ENCODE measurements at regions not wholly inside any gene's neighbourhood (a gene's known extent, or its start where the extent isn't known, plus 50 kb on each side); places are given as distances from the start of the nearest gene placed in this dataset.
"Not testable (repeated sequence)": the region's sequence is repeated elsewhere in the genome, so short reads cannot be mapped to it uniquely, and the experiment has no call there.

- Histone ChIP-seq H3K27me3 (ENCODE audit: control insufficient read depth in 5 of 5, insufficient read depth in 4 of 5, low read length in 5 of 5) (no peaks in the 10 kb centered on the region), H3K4me1 (ENCODE audit: control insufficient read depth in 5 of 5, insufficient read depth in 5 of 5, low read length in 5 of 5) (no peaks in the 10 kb centered on the region)
These were observed 707.9 kb upstream of the PITX2 start for GRCh38 chr4:111330786-111331185.

GRCh38 chr4:111334361-111334760 is 711.5 kb upstream of the PITX2 start:
- no peaks in the 10 kb centered on the region for H3K4me1 ChIP-seq (ENCODE audit: control insufficient read depth in 5 of 5, insufficient read depth in 5 of 5, low read length in 5 of 5)
- H3K9ac ChIP-seq (ENCODE audit: low read length in 5 of 5): no peak overlapping the region
- no peak overlapping the region for H3K4me3 ChIP-seq (ENCODE audit: low read depth in 1 of 5, low read length in 5 of 5)
- no peaks in the 10 kb centered on the region for H3K36me3 ChIP-seq (ENCODE audit: control insufficient read depth in 5 of 5, insufficient read depth in 5 of 5, low read length in 5 of 5)
- no peak overlapping the region for H3K27ac ChIP-seq (ENCODE audit: low read depth, low read length)
- no peaks in the 10 kb centered on the region for H3K27me3 ChIP-seq (ENCODE audit: control insufficient read depth in 5 of 5, insufficient read depth in 4 of 5, low read length in 5 of 5)
- H3K9me3 ChIP-seq (ENCODE audit: control insufficient read depth in 5 of 5, low read length in 5 of 5): no peaks in the 10 kb centered on the region

More at GRCh38 chr4:111330786-111331185, 707.9 kb upstream of the PITX2 start:
- Histone ChIP-seq H3K9ac (ENCODE audit: low read length in 5 of 5) (no peak overlapping the region), H3K9me3 (ENCODE audit: control insufficient read depth in 5 of 5, low read length in 5 of 5) (no peaks in the 10 kb centered on the region), H3K36me3 (ENCODE audit: control insufficient read depth in 5 of 5, insufficient read depth in 5 of 5, low read length in 5 of 5) (no peaks in the 10 kb centered on the region), H3K4me3 (ENCODE audit: low read depth in 1 of 5, low read length in 5 of 5) (no peak overlapping the region), H3K27ac (ENCODE audit: low read depth, low read length) (no peak overlapping the region)

- not testable (repeated sequence) for H3K36me3 ChIP-seq (ENCODE audit: control insufficient read depth in 5 of 5, insufficient read depth in 5 of 5, low read length in 5 of 5); H3K4me1 ChIP-seq (ENCODE audit: control insufficient read depth in 5 of 5, insufficient read depth in 5 of 5, low read length in 5 of 5); H3K27me3 ChIP-seq (ENCODE audit: control insufficient read depth in 5 of 5, insufficient read depth in 4 of 5, low read length in 5 of 5); H3K9ac ChIP-seq (ENCODE audit: low read length in 5 of 5); H3K4me3 ChIP-seq (ENCODE audit: low read depth in 1 of 5, low read length in 5 of 5); H3K27ac ChIP-seq (ENCODE audit: low read depth, low read length); H3K9me3 ChIP-seq (ENCODE audit: control insufficient read depth in 5 of 5, low read length in 5 of 5)
These were observed 714.5 kb upstream of the PITX2 start for GRCh38 chr4:111337186-111337876.

GRCh38 chr4:111359602-111360001 is 736.7 kb upstream of the PITX2 start:
- Histone ChIP-seq H3K27ac (ENCODE audit: low read depth, low read length) (no peak overlapping the region), H3K4me1 (ENCODE audit: control insufficient read depth in 5 of 5, insufficient read depth in 5 of 5, low read length in 5 of 5) (peaks cover 0 to 6% (median 0%) of the 10 kb centered on the region in 5 donors), H3K9ac (ENCODE audit: low read length in 5 of 5) (no peak overlapping the region), H3K9me3 (ENCODE audit: control insufficient read depth in 5 of 5, low read length in 5 of 5) (peaks cover 0 to 4% (median 0%) of the 10 kb centered on the region in 5 donors), H3K36me3 (ENCODE audit: control insufficient read depth in 5 of 5, insufficient read depth in 5 of 5, low read length in 5 of 5) (no peaks in the 10 kb centered on the region), H3K27me3 (ENCODE audit: control insufficient read depth in 5 of 5, insufficient read depth in 4 of 5, low read length in 5 of 5) (no peaks in the 10 kb centered on the region), H3K4me3 (ENCODE audit: low read depth in 1 of 5, low read length in 5 of 5) (no peak overlapping the region)

- no peak overlapping the region for H3K27ac ChIP-seq (ENCODE audit: low read depth, low read length)
- peaks cover 0 to 6% (median 0%) of the 10 kb centered on the region in 5 donors for H3K4me1 ChIP-seq (ENCODE audit: control insufficient read depth in 5 of 5, insufficient read depth in 5 of 5, low read length in 5 of 5)
- H3K36me3 ChIP-seq (ENCODE audit: control insufficient read depth in 5 of 5, insufficient read depth in 5 of 5, low read length in 5 of 5): no peaks in the 10 kb centered on the region
- peaks cover 0 to 4% (median 0%) of the 10 kb centered on the region in 5 donors for H3K9me3 ChIP-seq (ENCODE audit: control insufficient read depth in 5 of 5, low read length in 5 of 5)
- H3K9ac ChIP-seq (ENCODE audit: low read length in 5 of 5): no peak overlapping the region
- no peaks in the 10 kb centered on the region for H3K27me3 ChIP-seq (ENCODE audit: control insufficient read depth in 5 of 5, insufficient read depth in 4 of 5, low read length in 5 of 5)
- H3K4me3 ChIP-seq (ENCODE audit: low read depth in 1 of 5, low read length in 5 of 5): no peak overlapping the region
These were observed 738.0 kb upstream of the PITX2 start for GRCh38 chr4:111360906-111361305.

GRCh38 chr4:111362941-111363361 is 740.1 kb upstream of the PITX2 start:
- H3K4me3 ChIP-seq (ENCODE audit: low read depth in 1 of 5, low read length in 5 of 5): no peak overlapping the region
- H3K4me1 ChIP-seq (ENCODE audit: control insufficient read depth in 5 of 5, insufficient read depth in 5 of 5, low read length in 5 of 5): peaks cover 0 to 6% (median 0%) of the 10 kb centered on the region in 5 donors
- peaks cover 0 to 5% (median 0%) of the 10 kb centered on the region in 5 donors for H3K9me3 ChIP-seq (ENCODE audit: control insufficient read depth in 5 of 5, low read length in 5 of 5)
- H3K27me3 ChIP-seq (ENCODE audit: control insufficient read depth in 5 of 5, insufficient read depth in 4 of 5, low read length in 5 of 5): no peaks in the 10 kb centered on the region
- H3K27ac ChIP-seq (ENCODE audit: low read depth, low read length): no peak overlapping the region
- H3K9ac ChIP-seq (ENCODE audit: low read length in 5 of 5): no peak overlapping the region
- H3K36me3 ChIP-seq (ENCODE audit: control insufficient read depth in 5 of 5, insufficient read depth in 5 of 5, low read length in 5 of 5): no peaks in the 10 kb centered on the region

GRCh38 chr4:111377880-111378279 is 755.0 kb upstream of the PITX2 start:
- H3K27ac ChIP-seq (ENCODE audit: low read depth, low read length); H3K9ac ChIP-seq (ENCODE audit: low read length in 5 of 5); H3K36me3 ChIP-seq (ENCODE audit: control insufficient read depth in 5 of 5, insufficient read depth in 5 of 5, low read length in 5 of 5); H3K9me3 ChIP-seq (ENCODE audit: control insufficient read depth in 5 of 5, low read length in 5 of 5); H3K4me3 ChIP-seq (ENCODE audit: low read depth in 1 of 5, low read length in 5 of 5); H3K4me1 ChIP-seq (ENCODE audit: control insufficient read depth in 5 of 5, insufficient read depth in 5 of 5, low read length in 5 of 5); H3K27me3 ChIP-seq (ENCODE audit: control insufficient read depth in 5 of 5, insufficient read depth in 4 of 5, low read length in 5 of 5): not testable (repeated sequence)

GRCh38 chr4:111388561-111388960 is 756.7 kb upstream of the FAM241A start:
- no peak overlapping the region for H3K4me3 ChIP-seq (ENCODE audit: low read depth in 1 of 5, low read length in 5 of 5)
- no peaks in the 10 kb centered on the region for H3K36me3 ChIP-seq (ENCODE audit: control insufficient read depth in 5 of 5, insufficient read depth in 5 of 5, low read length in 5 of 5)
- no peaks in the 10 kb centered on the region for H3K9me3 ChIP-seq (ENCODE audit: control insufficient read depth in 5 of 5, low read length in 5 of 5)
- H3K27ac ChIP-seq (ENCODE audit: low read depth, low read length): no peak overlapping the region
- no peaks in the 10 kb centered on the region for H3K4me1 ChIP-seq (ENCODE audit: control insufficient read depth in 5 of 5, insufficient read depth in 5 of 5, low read length in 5 of 5)
- H3K9ac ChIP-seq (ENCODE audit: low read length in 5 of 5): no peak overlapping the region
- H3K27me3 ChIP-seq (ENCODE audit: control insufficient read depth in 5 of 5, insufficient read depth in 4 of 5, low read length in 5 of 5): peaks cover 0 to 2% (median 0%) of the 10 kb centered on the region in 5 donors

- Histone ChIP-seq H3K36me3 (ENCODE audit: control insufficient read depth in 5 of 5, insufficient read depth in 5 of 5, low read length in 5 of 5) (no peaks in the 10 kb centered on the region), H3K27ac (ENCODE audit: low read depth, low read length) (no peak overlapping the region), H3K9ac (ENCODE audit: low read length in 5 of 5) (no peak overlapping the region), H3K4me3 (ENCODE audit: low read depth in 1 of 5, low read length in 5 of 5) (no peak overlapping the region), H3K27me3 (ENCODE audit: control insufficient read depth in 5 of 5, insufficient read depth in 4 of 5, low read length in 5 of 5) (peaks cover 0 to 2% (median 0%) of the 10 kb centered on the region in 5 donors), H3K9me3 (ENCODE audit: control insufficient read depth in 5 of 5, low read length in 5 of 5) (no peaks in the 10 kb centered on the region), H3K4me1 (ENCODE audit: control insufficient read depth in 5 of 5, insufficient read depth in 5 of 5, low read length in 5 of 5) (no peaks in the 10 kb centered on the region)
These were observed 753.4 kb upstream of the FAM241A start for GRCh38 chr4:111391829-111392228.

GRCh38 chr4:111393781-111394180 is 751.5 kb upstream of the FAM241A start:
- H3K4me3 ChIP-seq (ENCODE audit: low read depth in 1 of 5, low read length in 5 of 5): no peak overlapping the region
- peaks cover 0 to 2% (median 0%) of the 10 kb centered on the region in 5 donors for H3K27me3 ChIP-seq (ENCODE audit: control insufficient read depth in 5 of 5, insufficient read depth in 4 of 5, low read length in 5 of 5)
- H3K27ac ChIP-seq (ENCODE audit: low read depth, low read length): no peak overlapping the region
- H3K9me3 ChIP-seq (ENCODE audit: control insufficient read depth in 5 of 5, low read length in 5 of 5): no peaks in the 10 kb centered on the region
- no peak overlapping the region for H3K9ac ChIP-seq (ENCODE audit: low read length in 5 of 5)
- H3K4me1 ChIP-seq (ENCODE audit: control insufficient read depth in 5 of 5, insufficient read depth in 5 of 5, low read length in 5 of 5): peaks cover 0 to 4% (median 0%) of the 10 kb centered on the region in 5 donors
- H3K36me3 ChIP-seq (ENCODE audit: control insufficient read depth in 5 of 5, insufficient read depth in 5 of 5, low read length in 5 of 5): no peaks in the 10 kb centered on the region

Data from subcutaneous abdominal adipose tissue (tissue), 5 donors.